GM19240 (cell line): ENCODE measurements at regions not wholly inside any gene's neighbourhood (a gene's known extent, or its start where the extent isn't known, plus 50 kb on each side); places are given as distances from the start of the nearest gene placed in this dataset.
"Not testable (repeated sequence)": the region's sequence is repeated elsewhere in the genome, so short reads cannot be mapped to it uniquely, and the experiment has no call there.

ENCODE experiments used
- DNase-seq: peaks from one replicate; pipeline ENCODE4 v3.0.0; 2011; ENCODE audit warnings: low spot score; ENCODE audit not compliant: insufficient read length

DNA sequence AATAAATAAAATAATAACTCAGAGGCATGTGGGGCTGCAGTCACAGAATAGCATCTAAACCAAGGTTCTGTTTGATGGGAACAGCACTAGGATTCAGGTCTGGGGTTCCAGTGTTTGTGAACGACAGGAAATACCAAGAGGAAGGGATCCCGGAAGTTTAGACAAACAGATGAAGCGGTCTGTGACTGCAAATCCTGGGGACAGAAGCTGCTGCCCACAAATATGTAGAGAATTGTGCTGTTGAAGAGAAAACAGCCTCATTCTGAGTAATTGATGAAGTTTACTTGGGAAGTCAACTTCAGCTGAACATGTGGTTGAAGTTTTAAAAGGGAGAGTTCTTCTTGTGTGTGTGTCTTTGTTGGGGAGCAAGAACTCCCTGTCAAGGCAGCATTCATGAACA, 98.4 kb upstream of the TBX5 start:
- DNase-seq = no peak

DNA sequence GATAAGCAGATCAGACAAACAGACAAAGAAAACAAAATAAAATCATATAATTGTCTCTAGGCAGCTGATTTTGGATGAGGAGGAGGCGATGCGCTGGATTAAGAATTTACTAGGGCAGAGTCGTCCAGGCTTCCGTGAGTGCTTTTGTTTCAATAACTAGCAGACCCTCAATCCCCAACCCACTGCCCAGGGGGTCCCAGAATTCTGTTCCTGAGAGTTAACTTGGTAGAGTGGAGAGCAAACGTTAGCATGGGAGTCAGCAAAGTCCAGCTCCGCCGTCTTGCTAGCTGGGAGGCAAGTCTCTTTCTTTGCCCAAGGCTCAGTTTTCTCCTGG, 95.5 kb upstream of the TBX5 start:
- no peak for DNase-seq

DNA sequence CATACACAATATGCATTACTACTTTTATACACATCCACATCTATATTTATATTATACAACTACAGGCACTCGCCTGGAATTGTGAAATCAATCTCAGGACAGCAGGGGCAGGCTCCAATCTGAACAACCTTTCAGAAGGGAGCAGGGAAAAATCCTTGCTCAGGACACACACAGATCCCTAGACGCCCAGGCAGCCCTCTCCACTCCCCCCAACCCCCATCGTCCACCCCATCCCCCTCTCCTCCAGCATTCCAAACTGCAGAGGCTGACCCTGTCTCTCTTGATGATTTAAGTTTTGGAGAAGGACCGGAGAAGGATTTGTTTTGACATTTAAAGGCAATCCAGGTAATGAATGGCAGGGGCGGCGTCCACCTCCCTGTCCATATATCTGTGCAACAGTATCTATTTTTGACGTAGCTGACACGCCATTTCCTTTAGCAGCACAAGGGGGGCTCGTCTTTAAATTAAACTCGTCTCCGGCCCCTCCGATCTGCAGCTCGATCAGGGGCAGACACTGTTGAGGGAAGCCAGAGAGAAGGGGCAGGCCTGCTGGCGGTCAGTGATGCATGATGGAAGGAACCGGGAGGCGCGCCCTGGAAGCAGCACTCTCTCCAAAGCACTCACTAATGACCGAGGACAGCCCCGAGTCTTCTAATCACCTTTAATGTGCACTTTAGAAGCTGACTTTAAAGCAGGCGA, 95.0 kb upstream of the TBX5 start:
- DNase-seq = no peak

DNA sequence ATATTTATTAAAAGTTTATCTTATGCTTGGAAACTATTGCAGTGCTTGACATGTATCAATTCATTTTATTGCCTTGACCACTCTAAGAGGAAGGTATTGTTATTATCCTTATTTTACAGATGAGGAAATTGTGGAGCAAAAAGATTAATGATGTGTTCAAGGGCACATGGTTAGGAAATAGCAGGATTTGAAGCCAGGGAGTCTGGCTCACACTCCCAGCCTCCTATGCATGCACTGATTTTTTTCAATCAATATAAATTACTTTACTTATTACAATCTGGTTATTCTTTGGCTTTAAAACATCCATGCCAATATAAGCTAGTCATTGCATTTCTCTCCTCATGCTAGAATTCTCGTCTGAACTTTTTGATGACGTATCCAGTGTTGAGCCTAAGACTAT, 94.2 kb upstream of the TBX5 start:
- DNase-seq = no peak

DNA sequence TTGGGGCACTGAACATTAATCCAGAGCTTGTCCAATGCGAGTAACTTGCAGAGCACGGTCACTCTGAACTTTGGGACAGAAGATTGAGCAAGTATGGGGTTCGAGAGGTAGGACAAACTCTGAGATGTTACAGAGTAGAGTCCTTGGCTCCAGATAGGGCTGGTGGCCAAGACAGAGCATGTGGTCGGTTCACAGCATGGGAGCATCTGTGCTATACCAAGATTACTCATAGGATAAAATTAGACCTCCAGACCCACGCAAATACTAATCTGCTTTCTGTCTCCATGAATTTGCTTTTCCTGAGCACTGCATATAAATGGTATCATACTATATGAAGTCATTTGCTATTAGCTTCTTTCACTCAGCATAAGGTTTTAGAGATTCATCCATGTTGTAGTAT, 93.4 kb upstream of the TBX5 start:
- DNase-seq = no peak

DNA sequence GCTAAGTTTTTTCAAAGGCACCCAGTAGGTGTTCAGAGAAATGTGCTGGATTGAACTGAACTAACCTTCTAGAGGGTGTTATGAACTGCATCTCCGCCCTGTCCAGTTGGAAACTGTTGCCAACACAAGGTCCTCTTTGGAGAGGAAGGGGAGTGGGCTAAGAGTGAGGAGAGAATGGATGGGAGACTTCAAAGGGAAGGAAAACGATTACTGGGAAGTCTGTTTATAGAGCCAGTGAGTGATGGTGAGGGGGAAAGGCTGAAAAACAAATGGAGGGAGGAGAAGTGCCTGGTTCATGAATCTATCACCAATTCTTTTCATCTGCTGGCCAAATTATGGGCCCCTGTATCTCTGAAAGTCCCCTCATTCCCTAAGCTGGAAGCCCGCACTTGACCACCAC, 86.0 kb upstream of the TBX5 start:
- no peak for DNase-seq

DNA sequence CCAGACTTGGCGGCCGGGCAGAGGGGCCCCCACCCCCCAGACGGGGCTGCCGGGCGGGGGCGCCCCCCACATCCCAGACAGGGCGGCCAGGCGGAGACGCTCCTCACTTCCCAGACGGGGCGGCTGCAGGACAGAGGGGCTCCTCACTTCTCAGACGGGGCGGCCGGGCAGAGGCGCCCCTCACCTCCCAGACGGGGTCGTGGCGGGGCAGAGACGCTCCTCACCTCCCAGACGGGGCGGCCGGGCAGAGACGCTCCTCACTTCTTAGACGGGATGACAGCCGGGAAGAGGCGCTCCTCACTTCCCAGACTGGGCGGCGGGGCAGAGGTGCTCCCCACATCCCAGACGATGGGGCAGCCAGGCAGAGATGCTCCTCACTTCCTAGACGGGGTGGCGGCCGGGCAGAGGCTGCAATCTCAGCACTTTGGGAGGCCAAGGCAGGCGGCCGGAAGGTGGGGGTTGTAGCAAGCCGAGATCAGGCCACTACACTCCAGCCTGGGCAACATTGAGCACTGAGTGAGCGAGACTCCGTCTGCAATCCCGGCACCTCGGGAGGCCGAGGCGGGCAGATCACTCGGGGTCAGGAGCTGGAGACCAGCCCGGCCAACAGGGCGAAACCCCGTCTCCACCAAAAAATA, 79.0 kb upstream of the TBX5 start:
- not testable (repeated sequence) for DNase-seq

DNA sequence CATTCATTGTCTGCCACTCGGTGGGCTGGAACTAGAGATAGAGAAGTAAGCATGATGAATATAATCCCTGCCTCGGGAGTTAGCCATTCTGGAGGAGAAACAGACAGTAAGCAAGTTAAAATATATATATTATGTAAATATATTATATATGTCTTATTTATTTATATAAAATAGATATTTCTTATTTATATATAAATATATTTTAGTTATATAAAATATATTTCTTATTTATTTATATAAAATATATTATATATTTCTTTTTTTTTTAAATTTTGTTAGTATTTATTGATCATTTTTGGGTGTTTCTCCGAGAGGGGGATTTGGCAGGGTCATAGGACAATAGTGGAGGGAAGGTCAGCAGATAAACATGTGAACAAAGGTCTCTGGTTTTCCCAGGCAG, 78.1 kb upstream of the TBX5 start:
- DNase-seq = no peak

DNA sequence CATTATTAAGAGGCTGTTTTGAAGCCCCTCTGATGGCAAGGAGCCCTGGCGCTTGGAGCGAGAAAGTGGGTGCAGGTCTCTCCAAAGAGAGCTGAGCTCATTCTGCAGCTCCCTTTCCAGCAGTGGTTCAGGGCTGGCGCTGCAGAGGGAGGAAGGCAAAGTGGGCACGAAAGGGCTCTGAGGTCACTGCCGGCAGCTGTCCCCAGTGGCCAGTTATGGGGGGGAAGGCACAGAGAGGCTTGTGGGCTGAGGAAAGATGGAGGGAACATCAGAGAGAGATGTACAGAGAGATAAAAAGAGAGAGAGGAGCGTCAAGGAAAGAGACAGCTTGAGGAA, 75.2 kb upstream of the TBX5 start:
- no peak for DNase-seq

DNA sequence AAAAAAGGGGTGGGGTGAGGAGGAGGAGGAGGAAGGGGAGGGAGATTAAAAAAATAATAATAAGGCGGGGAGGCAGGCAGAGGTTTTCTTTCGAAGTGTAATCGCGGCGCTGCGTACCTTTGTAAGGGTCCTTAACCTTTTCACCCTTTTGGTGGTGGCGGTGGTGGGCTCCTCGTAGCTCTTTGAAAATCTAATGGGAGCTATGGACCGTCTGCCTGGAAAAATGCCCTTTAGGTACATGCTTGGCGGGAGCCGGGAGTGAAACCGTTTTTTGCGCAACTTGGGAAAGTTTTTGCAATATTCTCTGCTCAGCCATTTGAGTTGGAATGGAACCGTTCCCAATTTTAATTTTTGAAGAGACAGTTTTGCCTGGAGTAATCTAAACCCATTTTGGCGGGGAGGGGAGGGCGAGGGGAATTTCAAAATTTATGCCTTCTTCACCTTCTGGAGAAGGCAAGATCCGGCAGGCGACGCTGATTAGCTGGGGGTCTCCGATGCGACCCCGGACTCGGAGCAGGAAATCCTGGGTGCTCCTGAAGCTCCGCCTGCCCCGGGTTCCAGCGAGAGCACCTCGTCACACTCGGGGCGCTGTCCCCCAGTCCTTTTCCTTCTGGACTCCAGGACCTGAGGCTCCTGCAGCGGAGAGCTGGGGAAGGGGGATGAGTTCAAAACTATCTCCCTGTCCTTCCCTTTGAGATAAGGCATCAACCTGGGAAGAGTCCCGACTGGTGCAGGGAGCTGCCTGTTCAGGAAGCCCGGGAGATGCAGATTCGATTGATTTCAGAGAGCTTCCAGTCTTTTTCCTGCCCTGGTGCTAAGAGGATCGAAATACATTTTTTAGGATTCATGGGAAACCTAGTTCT, 74.6 kb upstream of the TBX5 start:
- DNase-seq = no peak

DNA sequence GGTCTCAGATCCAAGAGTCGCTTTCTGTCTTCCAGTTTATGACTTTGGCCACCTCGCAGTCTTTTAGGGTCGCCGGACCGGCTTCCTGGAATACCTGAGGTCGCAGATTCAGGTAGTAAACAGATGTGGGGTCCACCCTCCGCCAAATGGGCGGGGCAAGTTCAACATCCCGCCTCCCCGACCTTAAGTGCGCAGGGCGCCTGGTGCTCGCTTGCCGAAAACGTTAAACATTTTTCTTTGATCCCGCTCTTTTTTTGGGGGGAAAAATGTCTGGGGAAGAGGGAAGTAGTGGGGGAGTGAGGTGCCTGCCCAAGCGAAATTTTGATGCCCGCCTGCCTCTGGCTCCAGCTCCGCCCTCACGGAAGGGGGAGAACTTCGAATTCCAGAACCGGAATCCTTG, 73.9 kb upstream of the TBX5 start:
- DNase-seq = no peak

DNA sequence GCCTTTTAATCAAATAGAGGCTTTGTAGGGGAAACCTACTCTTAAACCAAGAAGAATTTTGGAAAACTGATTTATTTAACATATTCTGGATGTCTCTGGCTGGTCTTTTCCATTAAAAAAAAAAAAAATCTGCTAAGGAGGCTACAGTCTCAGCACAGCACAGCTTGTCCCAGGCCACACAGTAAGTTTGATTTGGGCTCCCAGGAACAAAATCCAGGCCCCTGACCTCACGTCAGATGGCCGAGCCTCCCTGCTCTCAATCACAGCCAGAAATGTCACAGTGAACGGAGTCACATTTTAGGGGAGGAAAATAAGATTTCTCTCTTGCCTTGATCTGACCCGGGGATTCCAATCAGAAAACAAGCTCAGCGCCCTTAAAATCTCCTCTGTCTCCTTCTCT, 72.9 kb upstream of the TBX5 start:
- DNase-seq = no peak

DNA sequence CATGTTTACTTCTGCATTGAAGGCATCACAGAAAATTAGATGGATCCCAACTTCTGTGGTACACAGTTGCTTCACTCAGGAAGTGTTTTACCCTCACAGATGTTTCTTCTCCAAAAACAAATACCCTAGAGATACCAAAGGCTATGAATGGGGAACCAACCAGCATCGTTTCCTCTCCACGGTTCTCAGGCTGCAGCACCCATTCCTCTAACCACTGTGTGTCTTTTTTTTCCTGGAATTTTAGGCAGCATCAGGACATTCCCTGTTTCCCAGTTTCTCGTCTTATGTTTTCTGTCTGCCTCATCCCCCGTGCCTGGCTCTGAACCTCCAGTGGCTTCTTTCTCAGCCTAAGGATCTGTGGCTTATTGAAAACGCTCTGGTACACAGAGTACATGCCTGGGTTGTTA, 72.0 kb upstream of the TBX5 start:
- DNase-seq = no peak

DNA sequence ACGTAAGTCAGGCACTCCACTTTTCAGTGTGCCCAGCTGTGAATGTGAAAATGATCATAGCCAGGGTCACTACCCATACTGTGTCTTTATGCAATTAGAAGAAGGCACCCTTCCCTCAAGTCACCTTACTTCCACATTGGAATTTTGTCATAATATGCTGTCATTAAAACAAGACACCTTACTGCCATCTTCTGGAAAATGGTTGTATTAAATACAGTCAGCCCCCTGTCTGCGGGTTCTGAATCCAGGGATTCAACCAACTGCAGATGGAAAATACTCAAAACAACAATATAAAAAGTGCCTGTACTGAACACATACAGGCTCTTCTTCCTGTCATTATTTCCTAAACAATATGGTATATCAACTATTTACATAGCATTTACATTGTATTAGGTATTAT, 70.2 kb upstream of the TBX5 start:
- no peak for DNase-seq

DNA sequence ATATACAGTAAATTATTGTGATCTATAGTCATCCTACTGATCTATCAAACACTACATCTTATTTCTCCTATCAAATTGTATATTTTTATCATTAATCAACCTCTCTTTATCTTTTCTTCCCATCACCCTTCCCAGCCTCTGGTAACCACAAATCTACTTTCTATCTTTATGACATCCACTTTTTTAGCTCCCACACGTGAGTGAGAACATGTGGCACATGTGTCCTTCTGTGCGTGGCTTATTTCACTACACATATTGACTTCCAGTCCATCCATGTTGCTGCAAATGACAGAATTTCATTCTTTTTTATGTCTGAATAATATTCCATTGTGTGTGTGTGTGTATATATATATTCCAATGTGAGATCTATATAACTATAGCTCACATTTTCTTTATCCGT, 67.8 kb upstream of the TBX5 start:
- no peak for DNase-seq

DNA sequence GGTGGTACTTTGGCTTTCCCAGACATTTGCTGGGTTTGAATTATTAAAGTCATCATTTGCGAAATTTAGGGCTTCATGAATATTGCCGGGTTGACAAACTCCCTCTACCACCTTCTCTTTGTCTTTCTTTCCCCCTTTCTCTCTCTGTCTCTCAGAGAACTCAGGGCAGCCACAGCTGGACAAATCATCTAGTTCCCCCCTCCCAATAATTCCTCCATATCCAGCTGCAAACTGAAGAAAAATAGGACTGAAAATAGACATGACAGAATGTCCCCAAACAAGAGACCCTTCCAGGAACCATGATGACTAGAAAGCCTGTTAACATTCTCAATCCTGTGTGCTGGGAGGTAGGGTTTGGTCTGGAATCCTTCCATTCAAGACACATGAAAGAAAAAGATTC, 67.1 kb upstream of the TBX5 start:
- no peak for DNase-seq

DNA sequence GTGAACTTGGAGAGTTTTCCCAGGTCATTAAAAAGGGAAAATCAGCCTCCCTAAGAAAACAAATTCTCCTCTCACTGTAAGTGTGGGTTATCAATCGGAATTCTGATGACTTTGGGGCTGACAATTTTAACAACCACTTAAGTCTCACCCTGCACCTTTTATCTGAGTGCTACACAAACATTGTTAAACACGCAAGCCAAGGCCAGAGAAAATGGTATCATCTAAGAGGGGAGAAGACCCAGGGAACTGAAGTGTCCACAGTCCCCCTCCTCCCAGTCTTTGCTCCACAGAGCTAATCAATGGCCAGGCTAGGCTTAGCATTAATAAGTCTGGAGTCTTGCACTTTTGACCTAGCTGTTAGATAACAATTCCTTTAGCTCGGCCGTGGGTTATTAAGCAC, 51.7 kb upstream of the TBX5 start:
- no peak for DNase-seq
